ENCODE measurements at regions not wholly inside any gene's neighbourhood (a gene's known extent, or its start where the extent isn't known, plus 50 kb on each side); places are given as distances from the start of the nearest gene placed in this dataset.

GRCh38 chr1:103218821-103219220, 110.5 kb upstream of the COL11A1 start:
- H3F3A ChIP-seq (ENCODE audit: low read depth), result no peaks in the 10 kb centered on the region
- no peaks in the 10 kb centered on the region for H3K79me2 ChIP-seq (ENCODE audit: insufficient read depth, low read length)
- H4K20me1 ChIP-seq (ENCODE audit: insufficient read depth, low read length, poor library complexity, severe bottlenecking), result no peaks in the 10 kb centered on the region
- H3K36me3 ChIP-seq (ENCODE audit: insufficient read depth, low read length), result no peaks in the 10 kb centered on the region
- H3K27me3 ChIP-seq (ENCODE audit: insufficient read depth, low read length, poor library complexity, severe bottlenecking), result no peaks in the 10 kb centered on the region
- H3K4me3 ChIP-seq (ENCODE audit: low read length, poor library complexity, severe bottlenecking), result no peak overlapping the region
- no peak overlapping the region for H3K4me2 ChIP-seq (ENCODE audit: low read depth, low read length, poor library complexity, severe bottlenecking)
- H3K9ac ChIP-seq (ENCODE audit: low read depth, low read length, poor library complexity, severe bottlenecking), result no peak overlapping the region
- no peaks in the 10 kb centered on the region for H3K4me1 ChIP-seq (ENCODE audit: insufficient read depth, low read length, poor library complexity, severe bottlenecking)
- TF ChIP-seq EZH2phosphoT487 (IDR thresholded peaks at IDR 0.05; ENCODE audit: borderline replicate concordance) (no peak), CTCF (conservative IDR thresholded peaks at IDR 0.05; ENCODE audit: low read length) (no peak)
- no peaks in the 10 kb centered on the region for H3K9me3 ChIP-seq (ENCODE audit: insufficient read depth, low read depth, low read length)
- H2AFZ ChIP-seq (ENCODE audit: low read length), result no peak overlapping the region
- H3K9me2 ChIP-seq (replicated peaks; ENCODE audit: low read depth, low read length), result no peaks in the 10 kb centered on the region

GRCh38 chr1:103218369-103218768, 110.0 kb upstream of the COL11A1 start:
- no peak for TF ChIP-seq EZH2phosphoT487 (IDR thresholded peaks at IDR 0.05; ENCODE audit: borderline replicate concordance)
- TF ChIP-seq CTCF (conservative IDR thresholded peaks at IDR 0.05; ENCODE audit: low read length), result no peak
- Histone ChIP-seq H4K20me1 (ENCODE audit: insufficient read depth, low read length, poor library complexity, severe bottlenecking) (no peaks in the 10 kb centered on the region), H3K4me2 (ENCODE audit: low read depth, low read length, poor library complexity, severe bottlenecking) (no peak overlapping the region), H3F3A (ENCODE audit: low read depth) (no peaks in the 10 kb centered on the region), H3K27me3 (ENCODE audit: insufficient read depth, low read length, poor library complexity, severe bottlenecking) (no peaks in the 10 kb centered on the region), H3K36me3 (ENCODE audit: insufficient read depth, low read length) (no peaks in the 10 kb centered on the region), H3K4me3 (ENCODE audit: low read length, poor library complexity, severe bottlenecking) (no peak overlapping the region), H2AFZ (ENCODE audit: low read length) (no peak overlapping the region), H3K9ac (ENCODE audit: low read depth, low read length, poor library complexity, severe bottlenecking) (no peak overlapping the region), H3K79me2 (ENCODE audit: insufficient read depth, low read length) (no peaks in the 10 kb centered on the region), H3K4me1 (ENCODE audit: insufficient read depth, low read length, poor library complexity, severe bottlenecking) (no peaks in the 10 kb centered on the region), H3K9me2 (replicated peaks; ENCODE audit: low read depth, low read length) (no peaks in the 10 kb centered on the region), H3K9me3 (ENCODE audit: insufficient read depth, low read depth, low read length) (no peaks in the 10 kb centered on the region)

- Histone ChIP-seq H3K9me3 (ENCODE audit: insufficient read depth, low read depth, low read length) (no peaks in the 10 kb centered on the region), H3K36me3 (ENCODE audit: insufficient read depth, low read length) (no peaks in the 10 kb centered on the region), H3K9ac (ENCODE audit: low read depth, low read length, poor library complexity, severe bottlenecking) (no peak overlapping the region), H3K4me2 (ENCODE audit: low read depth, low read length, poor library complexity, severe bottlenecking) (no peak overlapping the region), H4K20me1 (ENCODE audit: insufficient read depth, low read length, poor library complexity, severe bottlenecking) (no peaks in the 10 kb centered on the region), H3K9me2 (replicated peaks; ENCODE audit: low read depth, low read length) (no peaks in the 10 kb centered on the region), H2AFZ (ENCODE audit: low read length) (no peak overlapping the region), H3K79me2 (ENCODE audit: insufficient read depth, low read length) (no peaks in the 10 kb centered on the region), H3K4me1 (ENCODE audit: insufficient read depth, low read length, poor library complexity, severe bottlenecking) (no peaks in the 10 kb centered on the region), H3K27me3 (ENCODE audit: insufficient read depth, low read length, poor library complexity, severe bottlenecking) (no peaks in the 10 kb centered on the region), H3K4me3 (ENCODE audit: low read length, poor library complexity, severe bottlenecking) (no peak overlapping the region), H3F3A (ENCODE audit: low read depth) (no peaks in the 10 kb centered on the region)
- TF ChIP-seq EZH2phosphoT487 (IDR thresholded peaks at IDR 0.05; ENCODE audit: borderline replicate concordance) (no peak), CTCF (conservative IDR thresholded peaks at IDR 0.05; ENCODE audit: low read length) (no peak)
Observed at GRCh38 chr1:103211073-103211472, 102.8 kb upstream of the COL11A1 start.
